ENCODE measurements at regions not wholly inside any gene's neighbourhood (a gene's known extent, or its start where the extent isn't known, plus 50 kb on each side); places are given as distances from the start of the nearest gene placed in this dataset.

DNA sequence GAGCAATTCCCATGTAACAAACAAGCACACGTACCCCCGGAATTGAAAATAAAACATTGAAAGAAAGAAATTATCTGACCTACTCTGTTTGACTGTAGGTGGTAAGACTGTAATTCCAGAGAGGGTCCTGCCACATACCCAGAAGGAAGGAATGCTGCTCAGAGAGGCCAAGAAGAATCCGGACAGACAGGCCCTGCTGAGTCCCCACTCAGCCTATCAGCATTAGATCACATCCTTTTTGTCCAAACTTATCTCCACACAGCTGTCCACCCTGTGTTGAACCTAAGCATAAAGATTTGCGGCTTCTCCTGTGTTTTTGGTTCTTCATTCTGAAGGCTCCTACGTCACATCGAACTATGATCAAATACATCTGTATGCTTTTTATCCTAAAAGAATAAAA lies 591.9 kb downstream of the QKI start:
- DNase-seq (ENCODE audit: low spot score) = no peak
- no peak for FAIRE-seq

DNA sequence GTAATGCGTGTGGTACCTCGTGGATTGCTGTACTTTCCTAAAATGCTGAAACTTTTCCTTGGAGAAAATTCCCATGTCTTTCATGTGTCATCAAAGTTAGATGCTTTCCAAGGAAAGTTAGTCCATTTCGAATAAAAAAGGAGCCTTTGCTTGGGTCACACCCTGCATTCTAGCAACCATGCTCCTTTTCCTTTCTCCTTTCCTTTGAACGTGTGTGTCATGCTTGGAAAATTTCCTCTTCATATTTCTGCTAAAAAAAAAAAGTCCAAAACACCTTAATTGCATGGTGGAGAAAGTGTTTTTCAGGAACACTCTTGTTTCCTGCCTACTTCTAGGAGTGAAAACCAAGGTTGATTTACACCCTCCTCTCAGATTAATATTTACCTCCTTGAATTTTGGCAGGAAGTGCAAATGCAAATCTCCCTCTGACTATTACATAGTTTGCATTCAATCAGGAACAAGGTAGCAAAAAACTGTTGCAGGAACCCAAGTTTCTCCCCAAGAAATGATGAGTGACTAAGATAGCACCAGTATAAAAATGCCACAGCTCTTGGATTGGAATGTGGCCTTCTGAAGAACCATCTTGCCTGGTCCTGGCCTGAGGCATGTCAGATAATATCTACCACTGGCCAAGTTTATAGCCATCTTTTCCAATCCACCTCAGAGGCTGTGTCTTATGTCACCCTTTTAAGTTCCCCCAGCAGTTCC lies 590.6 kb downstream of the QKI start:
- DNase-seq (ENCODE audit: low spot score) = peak; percentile 54
- FAIRE-seq = peak; percentile 47

DNA sequence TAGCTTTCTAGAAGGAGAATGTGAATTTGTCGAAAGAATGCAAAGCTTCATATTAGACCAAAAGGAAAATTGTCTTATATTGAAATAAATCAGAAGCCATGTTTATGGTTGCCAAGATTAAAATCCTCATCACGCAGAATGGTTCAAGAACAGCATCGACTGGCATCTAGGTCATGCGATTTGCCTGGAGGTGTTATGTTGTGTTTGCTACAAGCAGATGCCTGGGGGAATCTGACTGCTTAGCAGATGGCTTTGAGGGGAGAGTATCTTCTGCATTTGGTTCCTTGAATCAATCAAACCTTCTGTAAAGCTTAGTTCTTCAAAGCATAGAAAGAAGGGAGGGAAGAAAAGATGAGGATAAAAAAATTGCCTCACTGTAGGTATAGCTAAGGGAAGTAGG lies 585.8 kb downstream of the QKI start:
- FAIRE-seq (no peak), DNase-seq (ENCODE audit: low spot score) (no peak)

DNA sequence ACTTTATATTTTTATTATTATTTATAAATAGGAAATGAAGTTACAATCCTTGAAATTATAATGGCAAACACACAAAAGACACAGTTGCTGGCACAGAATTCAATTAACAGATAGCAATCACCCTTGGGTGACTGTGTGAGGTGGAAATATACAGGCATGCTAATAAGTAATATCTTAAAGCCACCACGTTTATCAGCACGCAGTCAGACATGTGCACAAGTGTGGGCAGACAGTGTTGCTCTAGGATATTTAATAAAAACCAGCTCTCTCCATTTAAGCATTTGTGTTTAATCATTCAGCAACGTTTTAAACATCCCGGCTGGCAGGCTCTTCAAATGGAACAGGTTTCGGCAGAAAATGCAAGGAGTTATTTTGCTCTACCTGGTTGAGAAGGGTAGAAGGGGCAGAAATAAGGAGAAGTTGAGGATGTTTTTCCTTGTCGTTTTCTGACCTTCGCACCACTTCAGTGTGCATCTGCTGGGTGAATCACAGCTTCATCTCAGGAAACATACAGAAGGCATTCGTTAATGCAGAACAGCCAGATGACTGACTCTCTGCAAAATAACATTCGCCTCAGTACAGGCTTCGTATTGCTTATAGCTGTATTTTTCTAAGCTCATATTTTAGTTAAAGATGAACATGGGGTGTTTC lies 585.1 kb downstream of the QKI start:
- FAIRE-seq (no peak), DNase-seq (ENCODE audit: low spot score) (no peak)

DNA sequence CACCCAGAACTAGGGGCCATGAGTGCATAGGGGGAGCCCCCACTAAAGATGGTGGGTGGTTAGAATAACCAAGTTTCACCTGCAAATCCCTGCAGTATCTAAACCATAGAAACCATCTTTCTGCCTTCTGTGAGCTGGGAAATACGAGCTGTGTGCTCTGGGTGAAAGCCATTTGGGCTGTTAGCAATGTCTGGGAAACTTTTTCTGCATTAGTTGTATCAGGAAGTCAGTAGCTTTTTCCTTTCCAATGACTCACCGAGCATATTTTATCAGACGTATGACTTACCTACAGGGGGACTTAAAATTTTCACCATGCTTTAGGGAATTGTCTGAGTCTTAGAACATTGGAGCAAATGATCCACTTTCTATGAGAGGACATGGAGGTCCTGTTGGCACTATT lies 584.0 kb downstream of the QKI start:
- no peak for FAIRE-seq
- no peak for DNase-seq (ENCODE audit: low spot score)

DNA sequence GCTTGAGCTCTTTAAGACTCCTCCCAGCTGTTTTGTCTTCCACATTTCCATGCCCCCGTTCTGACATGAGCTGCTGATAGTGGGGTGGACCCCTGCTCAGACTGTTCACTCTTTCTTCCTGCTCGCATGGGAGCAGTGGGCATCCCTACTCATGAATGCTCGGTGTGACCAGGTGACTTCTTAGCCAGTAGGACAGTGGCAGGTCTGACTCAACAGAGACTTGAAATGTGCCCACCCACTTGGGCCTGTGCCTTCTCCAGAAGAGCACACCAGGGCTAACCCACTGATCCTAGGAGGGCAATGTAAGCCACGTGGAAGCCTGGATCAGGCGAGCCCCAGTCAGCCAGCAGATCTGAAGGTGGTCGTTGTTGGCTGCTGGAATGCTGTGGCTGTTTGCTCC lies 582.0 kb downstream of the QKI start:
- FAIRE-seq (no peak), DNase-seq (ENCODE audit: low spot score) (no peak)

DNA sequence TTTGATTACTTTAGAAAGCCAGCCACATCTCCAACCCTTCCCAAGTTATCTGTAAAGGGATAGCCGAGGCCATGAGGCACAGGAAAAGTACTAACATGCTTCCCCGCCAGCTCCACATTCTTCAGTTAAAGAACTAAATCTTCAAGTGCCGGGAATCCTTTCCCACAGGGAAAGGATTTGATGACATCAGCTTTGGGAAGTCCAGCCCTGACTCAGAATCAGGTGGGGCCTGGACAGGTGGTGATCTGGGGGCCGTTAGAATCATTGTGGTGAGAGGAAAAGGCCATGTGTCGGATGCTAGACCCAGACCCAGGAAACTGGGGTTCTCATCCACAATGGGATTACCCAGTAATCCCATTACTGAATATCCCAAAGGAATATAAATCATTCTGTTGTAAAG lies 580.0 kb downstream of the QKI start:
- FAIRE-seq (no peak), DNase-seq (ENCODE audit: low spot score) (no peak)

DNA sequence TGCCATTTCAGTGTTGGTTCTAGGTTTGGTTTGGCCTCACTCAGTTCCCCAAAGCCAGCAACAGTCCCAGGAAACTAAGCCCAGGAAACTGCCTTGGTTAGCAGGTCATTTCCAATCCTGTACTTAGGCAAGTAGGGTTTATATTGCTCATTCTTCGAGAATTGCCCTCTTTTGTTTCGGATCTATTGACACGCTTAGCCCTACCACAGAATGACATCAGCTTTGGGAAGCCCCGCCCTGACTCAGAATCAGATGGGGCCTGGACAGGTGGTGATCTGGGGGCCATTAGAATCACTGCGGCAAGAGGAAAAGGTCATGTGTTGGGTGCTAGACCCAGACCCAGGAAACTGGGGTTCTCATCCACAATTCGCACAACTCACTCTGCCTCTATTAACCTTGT lies 578.2 kb downstream of the QKI start:
- DNase-seq (ENCODE audit: low spot score) = no peak
- no peak for FAIRE-seq

DNA sequence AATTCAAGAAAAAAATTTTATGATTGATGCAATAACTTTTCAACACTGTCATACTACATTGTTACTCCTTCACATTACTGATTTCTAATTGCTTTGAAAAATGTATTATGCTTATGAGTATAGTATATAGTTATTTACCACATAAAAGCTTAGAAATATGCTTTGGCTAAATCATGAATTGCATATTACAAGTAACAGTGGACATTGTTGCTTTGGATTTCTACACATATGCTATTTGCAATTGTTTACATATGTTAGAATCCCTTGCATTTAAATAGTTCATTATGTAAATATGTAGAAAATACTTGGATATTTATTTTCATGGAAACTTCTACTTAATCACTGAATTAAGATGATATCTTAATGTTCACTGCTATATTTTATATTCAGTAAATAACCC lies 577.5 kb downstream of the QKI start:
- FAIRE-seq (no peak), DNase-seq (ENCODE audit: low spot score) (no peak)

DNA sequence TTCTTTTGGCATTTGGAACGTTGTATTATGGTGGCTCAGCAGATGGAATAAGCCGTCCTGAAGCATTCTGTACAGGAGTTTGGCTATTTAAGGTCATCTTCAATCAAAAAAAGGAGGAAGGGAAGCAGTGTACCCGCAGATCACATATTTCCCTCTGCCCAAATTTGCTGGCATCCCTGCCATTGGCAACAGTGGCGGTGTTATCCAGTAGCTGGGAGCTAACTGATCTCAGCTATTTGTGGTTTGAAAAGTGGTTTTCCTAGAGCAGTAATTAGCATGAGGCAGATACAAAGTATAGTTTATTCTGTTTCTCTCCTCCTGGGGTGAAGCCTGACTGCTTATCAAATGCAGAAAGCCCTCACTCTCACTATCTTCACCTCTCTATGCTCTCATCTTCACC lies 576.8 kb downstream of the QKI start:
- FAIRE-seq = no peak

DNA sequence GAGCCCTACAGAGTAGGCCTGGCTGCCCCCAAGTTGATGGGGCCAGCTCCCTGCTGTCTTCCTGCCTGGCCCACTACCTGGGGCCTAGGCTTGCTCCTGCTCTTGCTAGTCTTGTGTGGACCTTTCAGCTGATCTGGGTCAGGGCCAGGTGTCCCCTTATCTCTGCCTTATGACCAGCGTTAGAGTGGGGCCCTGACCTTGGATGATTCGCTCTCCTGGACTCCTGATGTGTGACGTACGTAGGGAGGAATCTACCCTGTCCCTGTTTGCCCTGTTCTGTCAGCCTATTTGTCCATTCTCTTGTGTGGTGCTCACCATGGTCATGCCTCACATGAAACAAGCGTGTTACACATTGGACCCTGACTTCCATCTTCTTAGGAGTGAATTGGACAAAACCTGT lies 571.8 kb downstream of the QKI start:
- FAIRE-seq = no peak
- peak; percentile 82 for DNase-seq (ENCODE audit: low spot score)

More for the DNA sequence above, 576.8 kb downstream of the QKI start:
- no peak for DNase-seq (ENCODE audit: low spot score)

DNA sequence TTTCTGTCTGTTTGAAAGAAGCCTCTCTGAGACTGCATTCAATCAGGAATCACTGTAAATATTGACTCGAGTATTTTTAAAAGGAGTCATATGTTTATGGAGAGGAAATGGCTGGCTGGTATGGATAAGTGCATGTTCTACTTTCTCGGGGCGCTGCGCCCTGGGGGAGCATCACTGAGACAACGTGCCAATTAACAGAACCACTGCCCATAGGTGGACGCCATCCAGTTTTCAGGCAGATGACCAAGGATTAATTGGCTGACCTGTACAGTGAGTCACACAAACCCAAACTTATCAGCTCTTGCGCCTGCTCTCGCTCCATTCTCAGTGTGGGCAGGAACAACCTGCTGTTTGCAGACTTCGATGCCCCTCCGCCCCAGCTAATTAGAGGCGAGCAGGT lies 571.2 kb downstream of the QKI start:
- FAIRE-seq (no peak), DNase-seq (ENCODE audit: low spot score) (peak; percentile 15)

DNA sequence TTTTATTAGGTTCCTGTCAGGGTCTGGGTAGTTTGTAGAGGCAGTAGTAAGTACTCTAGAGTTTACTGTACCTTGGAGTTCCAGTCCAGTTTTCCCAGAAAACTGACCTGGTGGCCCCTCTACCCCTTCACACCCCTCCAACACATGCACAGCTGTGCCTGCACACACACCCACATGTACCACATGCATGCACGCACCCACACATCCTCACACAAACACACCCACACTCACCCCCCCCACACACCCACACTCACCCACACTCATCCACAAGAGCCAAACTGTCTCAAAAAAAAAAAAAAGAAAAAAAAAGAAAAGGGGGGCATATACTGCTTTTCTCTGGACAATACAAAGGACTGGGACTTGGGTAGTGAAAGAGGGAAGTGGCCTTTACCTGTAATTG lies 570.5 kb downstream of the QKI start:
- DNase-seq (ENCODE audit: low spot score) (no peak), FAIRE-seq (no peak)

DNA sequence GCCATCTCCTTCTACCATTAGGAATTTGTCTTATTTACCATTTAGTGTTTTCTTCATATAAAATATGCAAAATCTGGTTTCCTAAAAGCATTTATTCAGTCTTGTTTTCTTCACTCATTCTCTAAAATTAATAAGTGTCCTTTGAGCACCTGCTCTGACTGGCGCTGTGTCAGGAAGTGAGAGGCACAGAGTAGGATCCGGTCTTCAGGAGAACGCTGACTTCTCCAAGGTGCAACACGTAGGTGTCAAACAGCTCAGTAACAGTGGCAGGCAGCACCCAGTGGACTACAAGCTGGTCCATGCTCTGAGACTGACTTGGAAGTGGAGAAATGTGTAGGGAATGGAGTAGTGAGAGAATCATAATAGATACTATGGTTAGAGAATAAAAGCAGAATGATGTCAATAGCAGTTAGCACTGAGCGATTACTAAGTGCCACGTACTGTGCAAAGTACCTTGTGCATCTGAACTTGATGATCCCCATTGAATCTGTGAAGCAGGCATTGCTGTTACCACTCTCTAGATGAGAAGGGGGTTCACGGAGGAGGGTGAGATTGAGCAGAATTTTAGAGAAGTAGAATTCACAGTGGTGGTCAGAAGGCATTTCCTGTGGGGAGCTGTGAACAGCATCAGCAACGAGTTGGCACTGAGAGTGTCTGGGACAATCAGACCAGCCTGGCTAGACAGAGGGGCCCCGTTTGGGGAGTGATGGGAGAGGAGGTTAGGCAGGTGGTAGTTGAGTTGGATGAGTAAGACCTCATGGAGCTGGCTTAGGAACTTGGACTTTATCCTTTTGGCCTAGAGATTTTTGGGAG lies 569.8 kb downstream of the QKI start:
- FAIRE-seq (no peak), DNase-seq (ENCODE audit: low spot score) (peak; percentile 23)

DNA sequence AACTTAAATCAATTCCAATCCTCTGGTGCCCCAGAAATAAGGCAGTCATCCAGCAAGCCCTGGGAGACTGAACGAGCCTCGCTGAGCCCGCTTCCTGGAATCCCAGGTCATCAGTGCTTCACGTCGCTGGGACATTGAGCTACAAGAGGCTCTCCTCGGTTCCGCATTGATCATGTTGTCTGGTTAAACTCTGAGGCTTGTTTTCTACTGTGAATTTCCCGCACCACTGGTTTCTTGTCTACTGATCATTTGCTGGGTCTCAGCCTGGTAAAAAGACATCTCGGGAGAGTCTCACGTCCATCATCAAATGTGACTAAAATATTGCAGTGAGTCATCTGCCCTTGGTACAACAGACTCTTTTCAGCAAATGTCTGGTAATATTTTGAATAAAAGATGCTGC lies 569.2 kb downstream of the QKI start:
- FAIRE-seq (peak; percentile 35), DNase-seq (ENCODE audit: low spot score) (no peak)

DNA sequence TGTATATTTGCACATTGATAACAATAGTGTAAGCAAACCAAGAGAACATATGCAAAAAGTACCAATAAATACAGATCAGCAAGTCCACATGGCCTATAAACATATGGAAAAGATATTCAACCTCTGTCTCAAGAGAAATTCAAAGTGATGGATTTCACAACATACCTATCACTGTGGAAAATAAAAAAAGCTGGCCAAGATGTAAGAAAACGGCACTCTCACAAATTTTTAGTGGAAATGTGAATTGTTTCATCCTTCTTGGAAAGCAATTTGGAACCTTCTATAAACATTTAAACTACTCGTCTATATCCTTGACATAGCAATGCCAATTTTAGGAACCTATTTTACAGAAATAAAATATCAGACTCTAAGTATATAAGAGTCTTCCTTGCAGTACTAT lies 559.8 kb downstream of the QKI start:
- no peak for FAIRE-seq

DNA sequence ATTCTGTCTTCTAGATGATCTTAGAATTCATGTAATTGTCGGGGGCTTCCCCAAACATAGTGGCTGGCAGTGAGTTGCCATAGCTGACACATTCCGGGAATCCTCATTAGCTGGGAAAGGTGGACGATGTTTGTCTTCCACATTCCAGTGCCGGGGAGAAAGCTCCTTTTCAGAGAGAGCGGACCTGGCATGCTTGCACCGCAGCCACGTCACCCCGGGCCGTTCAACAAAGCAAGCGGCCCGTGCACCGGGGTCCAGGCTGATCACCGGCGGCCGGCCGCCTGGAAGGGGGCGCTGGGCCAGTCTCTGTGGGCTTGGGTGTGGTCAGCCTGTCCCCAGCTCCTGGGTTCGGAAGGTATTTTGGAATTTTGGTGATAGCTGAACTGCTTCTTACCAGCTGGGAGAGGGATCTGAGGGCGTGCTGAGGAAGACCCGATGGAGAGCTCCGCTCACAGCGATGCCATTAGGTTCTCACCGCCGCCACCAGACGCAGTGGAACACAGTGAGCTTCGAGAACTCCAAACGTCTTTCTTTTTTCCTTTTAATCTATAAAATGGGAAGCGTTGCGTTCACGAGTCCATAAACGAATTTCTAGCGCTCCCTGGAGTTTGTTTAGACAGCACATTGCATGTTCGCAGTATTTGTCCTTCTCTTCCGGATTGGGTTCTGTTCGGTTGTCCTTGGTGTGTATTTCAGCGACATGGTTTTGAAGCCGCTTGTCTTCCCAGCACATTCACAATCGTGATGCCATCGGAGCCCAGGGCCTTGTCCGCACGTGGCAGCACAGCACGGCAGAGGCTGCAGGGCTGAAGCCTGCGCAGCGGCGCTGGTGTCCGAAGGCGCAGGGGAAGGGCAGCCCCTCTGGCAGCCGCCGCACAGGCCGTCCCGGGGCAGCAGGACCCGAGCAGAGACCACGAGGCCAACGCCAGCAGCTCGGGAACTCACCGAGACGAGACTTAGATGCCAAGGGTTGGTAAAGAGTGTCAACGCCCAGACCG lies 557.6 kb downstream of the QKI start:
- FAIRE-seq (no peak), DNase-seq (ENCODE audit: low spot score) (no peak)

More for the DNA sequence above, 559.8 kb downstream of the QKI start:
- no peak for DNase-seq (ENCODE audit: low spot score)

DNA sequence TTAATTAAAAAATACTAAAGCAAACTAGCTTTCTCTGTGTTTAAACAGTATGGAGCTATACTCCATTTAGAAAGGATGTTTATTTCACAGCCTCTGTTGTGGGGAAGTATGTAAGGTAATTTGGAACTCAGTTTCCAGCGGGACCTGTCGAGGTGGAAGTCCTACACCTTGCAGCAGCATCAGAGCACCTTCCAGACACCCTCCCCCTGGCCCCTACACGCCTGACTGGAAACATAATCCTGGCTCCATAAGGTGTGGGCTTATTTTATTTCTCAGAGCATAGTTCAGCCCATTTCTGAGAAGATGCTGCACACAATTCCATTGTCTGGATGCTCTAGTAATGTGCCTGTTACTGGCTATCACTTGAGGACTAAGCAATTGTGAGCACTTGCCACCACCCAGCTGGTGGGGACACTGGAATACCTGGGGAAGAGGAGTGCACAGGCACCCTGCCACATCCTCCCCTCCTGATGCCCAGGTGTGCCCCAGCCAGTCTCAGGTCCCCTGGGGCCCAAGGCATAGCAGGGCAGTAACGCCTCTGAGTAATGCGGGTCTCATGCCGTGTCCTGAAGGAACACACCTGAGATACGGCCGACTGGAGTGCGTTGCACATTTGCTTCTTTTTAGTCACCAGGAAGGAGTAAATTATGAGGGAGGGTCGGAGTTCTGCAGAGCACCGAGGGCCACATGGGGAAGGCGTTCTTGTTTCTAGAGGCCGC lies 556.5 kb downstream of the QKI start:
- DNase-seq (ENCODE audit: low spot score) (no peak), FAIRE-seq (no peak)

DNA sequence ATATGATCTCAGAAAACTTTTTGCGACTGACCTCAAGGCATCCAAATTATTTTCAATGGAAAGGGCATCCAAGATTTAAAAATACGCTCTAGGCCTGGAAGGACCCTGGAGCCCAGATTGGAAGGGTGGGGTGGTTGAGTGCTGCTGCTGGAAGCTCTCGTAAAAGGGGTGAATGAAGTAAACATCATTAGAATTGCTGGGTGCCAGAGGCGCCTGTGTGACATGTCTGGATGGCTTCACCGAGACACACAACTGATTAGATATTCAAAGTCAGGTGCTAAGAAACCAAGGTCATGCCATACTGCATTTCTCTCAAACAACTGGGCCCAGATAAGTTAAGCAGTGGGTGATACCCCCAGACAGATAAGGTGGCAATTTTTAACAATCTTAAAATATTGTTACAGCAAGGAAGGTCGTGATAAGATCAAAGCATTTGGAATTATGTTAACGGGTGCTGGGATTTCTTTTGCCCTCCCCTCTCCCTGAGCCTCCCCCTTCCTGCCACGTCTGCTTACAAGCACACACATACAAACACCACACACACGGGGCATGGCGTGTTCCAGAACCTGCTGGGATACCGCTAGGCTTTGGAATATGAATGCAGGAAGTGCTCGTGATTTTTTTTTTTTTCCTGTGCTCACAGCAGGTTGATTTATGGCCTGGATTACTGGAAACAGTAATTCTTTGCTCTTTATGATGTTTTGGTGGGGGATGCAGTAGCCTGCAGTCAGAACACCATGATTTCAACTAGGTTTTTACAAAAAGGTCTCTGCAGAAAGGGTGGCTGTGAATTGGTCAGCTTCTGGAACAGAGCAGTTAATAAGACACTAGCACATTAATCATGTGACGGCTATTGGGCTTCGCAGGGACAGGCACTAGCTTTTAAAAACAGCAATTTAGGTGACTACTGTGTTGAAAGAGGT lies 551.2 kb downstream of the QKI start:
- no peak for DNase-seq (ENCODE audit: low spot score)
- no peak for FAIRE-seq

DNA sequence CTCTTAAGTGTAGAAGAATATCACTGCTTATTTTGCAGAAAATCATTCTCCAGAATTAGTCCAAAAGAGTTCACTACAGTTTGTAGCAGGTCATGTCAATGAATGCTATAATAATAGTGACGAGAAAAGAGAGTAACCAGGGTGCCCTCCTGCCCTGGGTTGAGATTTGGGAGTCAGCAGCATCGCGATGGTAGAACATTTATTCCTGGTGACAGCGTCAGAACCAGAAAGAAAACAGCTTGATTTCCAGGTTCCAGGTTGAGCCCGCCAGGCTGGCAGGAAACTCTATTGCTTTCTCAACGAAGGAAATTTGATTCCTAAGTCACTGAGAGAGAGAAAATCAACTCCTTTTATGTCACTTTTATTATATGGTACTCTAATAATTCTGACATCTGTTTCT lies 550.3 kb downstream of the QKI start:
- no peak for FAIRE-seq
- no peak for DNase-seq (ENCODE audit: low spot score)
